AG09309 (cell line): ENCODE measurements at regions not wholly inside any gene's neighbourhood (a gene's known extent, or its start where the extent isn't known, plus 50 kb on each side); places are given as distances from the start of the nearest gene placed in this dataset.

Source experiments
- DNase-seq: peaks from one replicate; pipeline ENCODE4 v3.0.0-alpha.2; 2010; ENCODE audit warnings: low read depth
- H3K4me3 ChIP-seq: 2 replicates; pipeline ENCODE4 v1.5.1; 2011; ENCODE audit warnings: mild to moderate bottlenecking, low read depth, low read length, moderate library complexity; ENCODE audit not compliant: control insufficient read depth
- CTCF ChIP-seq: IDR thresholded peaks from 2 replicates; pipeline ENCODE4 v1.5.1; 2011; ENCODE audit warnings: mild to moderate bottlenecking, low read depth, low read length, inconsistent platforms; ENCODE audit not compliant: insufficient read depth, control insufficient read depth; ENCODE audit errors: missing control alignments

GRCh38 chr3:64410226-64410625, 185.0 kb upstream of the PRICKLE2 start:
- H3K4me3 ChIP-seq = no peak overlapping the region
- DNase-seq = no peak
- TF ChIP-seq CTCF = no peak

- no peak for DNase-seq
- no peak for TF ChIP-seq CTCF
- H3K4me3 ChIP-seq = no peak overlapping the region
Measured at GRCh38 chr3:64408770-64409169, 183.5 kb upstream of the PRICKLE2 start.

GRCh38 chr3:64406271-64406670, 181.0 kb upstream of the PRICKLE2 start:
- DNase-seq = no peak
- no peak for TF ChIP-seq CTCF
- no peak overlapping the region for H3K4me3 ChIP-seq

- no peak overlapping the region for H3K4me3 ChIP-seq
- DNase-seq = no peak
- no peak for TF ChIP-seq CTCF
Measured at GRCh38 chr3:64405211-64405835, 180.1 kb upstream of the PRICKLE2 start.

GRCh38 chr3:64400706-64401105, 175.4 kb upstream of the PRICKLE2 start:
- no peak for DNase-seq
- TF ChIP-seq CTCF = no peak
- H3K4me3 ChIP-seq = no peak overlapping the region

GRCh38 chr3:64399205-64399800, 174.0 kb upstream of the PRICKLE2 start:
- H3K4me3 ChIP-seq = no peak overlapping the region
- TF ChIP-seq CTCF = peak; percentile 81
- no peak for DNase-seq

- no peak overlapping the region for H3K4me3 ChIP-seq
- no peak for TF ChIP-seq CTCF
- peak; percentile 84 for DNase-seq
Measured at GRCh38 chr3:64398476-64398875, 173.2 kb upstream of the PRICKLE2 start.
